ENCODE measurements at regions not wholly inside any gene's neighbourhood (a gene's known extent, or its start where the extent isn't known, plus 50 kb on each side); places are given as distances from the start of the nearest gene placed in this dataset.

DNA sequence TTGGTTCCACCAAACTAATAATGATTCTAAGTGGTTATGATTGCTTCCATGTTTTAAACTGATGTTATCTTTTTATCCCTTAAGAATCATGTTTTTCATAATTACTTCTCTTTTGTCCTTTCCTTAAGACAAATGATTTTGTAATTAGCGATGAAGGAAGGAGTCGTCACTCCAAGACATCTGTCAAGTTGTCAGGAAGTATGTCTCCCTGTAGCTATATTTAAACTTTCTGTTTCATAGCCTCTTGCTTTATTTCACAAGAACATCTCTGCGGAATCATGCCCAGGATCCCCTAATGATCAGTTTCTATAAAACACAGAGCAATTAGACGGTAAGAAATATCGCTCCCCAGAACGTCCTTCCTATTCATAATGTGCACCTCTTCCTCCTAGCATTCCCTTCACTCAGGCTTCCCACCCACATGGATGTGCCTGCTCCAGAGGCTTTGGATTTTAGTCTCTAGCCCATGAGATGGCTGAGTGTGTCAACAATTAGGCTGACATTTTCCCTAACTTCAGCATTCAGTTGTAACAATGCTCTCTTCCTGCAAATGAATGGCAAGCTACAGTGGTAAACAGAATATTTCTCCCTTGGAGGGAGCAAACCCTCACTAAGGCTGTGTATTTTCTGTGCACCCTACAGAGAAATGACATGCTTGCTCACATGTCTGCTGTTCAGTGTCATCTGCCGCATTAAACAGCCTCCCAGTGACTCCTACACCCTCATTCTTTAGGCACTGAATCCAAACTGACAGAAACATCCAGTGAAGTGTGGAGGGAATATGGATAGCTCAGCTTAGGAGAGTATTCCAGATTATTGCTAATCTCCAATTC, 879.6 kb upstream of the CELF4 start:
- DNase-seq (ENCODE audit: low spot score) = no peak
- TF ChIP-seq EZH2phosphoT487 (IDR thresholded peaks at IDR 0.05) = no peak
- TF ChIP-seq, protein P1, sequence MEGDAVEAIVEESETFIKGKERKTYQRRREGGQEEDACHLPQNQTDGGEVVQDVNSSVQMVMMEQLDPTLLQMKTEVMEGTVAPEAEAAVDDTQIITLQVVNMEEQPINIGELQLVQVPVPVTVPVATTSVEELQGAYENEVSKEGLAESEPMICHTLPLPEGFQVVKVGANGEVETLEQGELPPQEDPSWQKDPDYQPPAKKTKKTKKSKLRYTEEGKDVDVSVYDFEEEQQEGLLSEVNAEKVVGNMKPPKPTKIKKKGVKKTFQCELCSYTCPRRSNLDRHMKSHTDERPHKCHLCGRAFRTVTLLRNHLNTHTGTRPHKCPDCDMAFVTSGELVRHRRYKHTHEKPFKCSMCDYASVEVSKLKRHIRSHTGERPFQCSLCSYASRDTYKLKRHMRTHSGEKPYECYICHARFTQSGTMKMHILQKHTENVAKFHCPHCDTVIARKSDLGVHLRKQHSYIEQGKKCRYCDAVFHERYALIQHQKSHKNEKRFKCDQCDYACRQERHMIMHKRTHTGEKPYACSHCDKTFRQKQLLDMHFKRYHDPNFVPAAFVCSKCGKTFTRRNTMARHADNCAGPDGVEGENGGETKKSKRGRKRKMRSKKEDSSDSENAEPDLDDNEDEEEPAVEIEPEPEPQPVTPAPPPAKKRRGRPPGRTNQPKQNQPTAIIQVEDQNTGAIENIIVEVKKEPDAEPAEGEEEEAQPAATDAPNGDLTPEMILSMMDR (IDR thresholded peaks at IDR 0.05) = no peak
- no peak for TF ChIP-seq EZH2 (IDR thresholded peaks at IDR 0.05)
- no peak overlapping the region for H3K4me3 Mint-ChIP-seq
- peaks cover 12% of the 10 kb centered on the region for H3K4me1 Mint-ChIP-seq
- no peaks in the 10 kb centered on the region for H3F3A ChIP-seq (ENCODE audit: low read depth)
- H3K27me3 Mint-ChIP-seq (ENCODE audit: insufficient read depth, low read depth) = peaks cover 2% of the 10 kb centered on the region
- no peaks in the 10 kb centered on the region for H3K27me3 ChIP-seq
- H3K4me2 ChIP-seq = no peak overlapping the region
- H3K9ac ChIP-seq = no peak overlapping the region
- H3K27ac ChIP-seq = no peak overlapping the region
- H3K79me2 ChIP-seq (ENCODE audit: low read depth) = no peaks in the 10 kb centered on the region
- H4K20me1 ChIP-seq (ENCODE audit: low read depth) = no peaks in the 10 kb centered on the region
- no peaks in the 10 kb centered on the region for H3K9me3 Mint-ChIP-seq
- H3K27ac Mint-ChIP-seq = no peak overlapping the region
- H3K4me1 ChIP-seq = peaks cover under 1% of the 10 kb centered on the region
- H2AFZ ChIP-seq (replicated peaks) = no peak overlapping the region
- no peak overlapping the region for H3K4me3 ChIP-seq
- H3K36me3 ChIP-seq = no peaks in the 10 kb centered on the region
- no peaks in the 10 kb centered on the region for H3K36me3 Mint-ChIP-seq
- no peaks in the 10 kb centered on the region for H3K9me3 ChIP-seq (ENCODE audit: low read depth)

DNA sequence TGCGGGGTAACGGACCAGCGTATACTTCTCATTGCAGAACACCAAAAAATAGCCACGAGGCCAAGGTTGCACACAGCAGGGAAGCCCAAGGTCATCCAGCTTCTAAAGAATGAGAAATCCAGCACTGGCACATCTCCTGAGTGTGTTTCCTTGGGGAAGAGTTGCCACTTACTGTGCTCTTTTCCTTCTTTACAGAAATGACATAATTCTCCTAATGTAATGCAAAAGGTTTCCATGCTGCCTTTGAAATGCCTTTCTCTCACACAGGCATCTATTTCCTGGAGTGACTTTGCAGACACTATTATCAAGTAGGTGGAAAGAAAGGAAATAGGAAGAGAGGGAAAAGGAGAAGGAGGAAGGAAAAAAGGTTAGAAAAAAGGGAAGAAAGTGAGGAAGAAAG, 862.1 kb upstream of the CELF4 start:
- Histone ChIP-seq H2AFZ (replicated peaks) (no peak overlapping the region), H3K9me3 (ENCODE audit: low read depth) (no peaks in the 10 kb centered on the region), H4K20me1 (ENCODE audit: low read depth) (no peaks in the 10 kb centered on the region), H3K9ac (no peak overlapping the region), H3K4me1 (no peaks in the 10 kb centered on the region), H3K27me3 (no peaks in the 10 kb centered on the region), H3K36me3 (no peaks in the 10 kb centered on the region), H3K4me3 (no peak overlapping the region), H3K79me2 (ENCODE audit: low read depth) (no peaks in the 10 kb centered on the region), H3K27ac (no peak overlapping the region), H3K4me2 (no peak overlapping the region), H3F3A (ENCODE audit: low read depth) (no peaks in the 10 kb centered on the region)
- Mint-ChIP-seq H3K9me3 (no peaks in the 10 kb centered on the region), H3K36me3 (no peaks in the 10 kb centered on the region), H3K27me3 (ENCODE audit: insufficient read depth, low read depth) (no peaks in the 10 kb centered on the region), H3K27ac (no peak overlapping the region), H3K4me3 (no peak overlapping the region), H3K4me1 (peaks cover 19% of the 10 kb centered on the region)
- DNase-seq (ENCODE audit: low spot score) = no peak
- no peak for TF ChIP-seq EZH2phosphoT487 (IDR thresholded peaks at IDR 0.05)
- TF ChIP-seq, protein P1 (IDR thresholded peaks at IDR 0.05) = no peak
- TF ChIP-seq EZH2 (IDR thresholded peaks at IDR 0.05) = no peak

DNA sequence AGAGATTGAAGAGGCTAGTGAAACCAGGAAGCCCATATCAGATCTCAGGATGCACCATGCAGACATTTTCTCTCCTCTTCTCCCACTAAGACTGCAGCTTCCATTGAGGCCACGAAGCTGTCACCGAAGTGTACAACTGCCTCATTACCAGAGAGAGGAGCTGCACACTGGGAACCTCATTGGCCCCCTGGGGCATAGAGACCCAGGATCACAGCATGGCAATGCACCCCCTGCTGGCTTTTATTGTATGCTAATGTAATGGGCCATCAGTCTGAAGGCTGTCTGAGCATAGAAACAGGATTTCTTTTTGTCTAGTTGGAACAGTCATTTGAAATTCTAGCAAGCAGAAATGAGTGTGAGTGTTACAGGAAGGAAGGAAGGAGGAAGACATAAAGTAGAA, 861.6 kb upstream of the CELF4 start:
- Histone ChIP-seq H3K36me3 (no peaks in the 10 kb centered on the region), H3K9ac (no peak overlapping the region), H3K4me2 (no peak overlapping the region), H3K27me3 (no peaks in the 10 kb centered on the region), H3K4me3 (no peak overlapping the region), H2AFZ (replicated peaks) (no peak overlapping the region), H3K9me3 (ENCODE audit: low read depth) (no peaks in the 10 kb centered on the region), H3K27ac (no peak overlapping the region), H3F3A (ENCODE audit: low read depth) (no peaks in the 10 kb centered on the region), H4K20me1 (ENCODE audit: low read depth) (no peaks in the 10 kb centered on the region), H3K79me2 (ENCODE audit: low read depth) (no peaks in the 10 kb centered on the region), H3K4me1 (no peaks in the 10 kb centered on the region)
- no peaks in the 10 kb centered on the region for H3K27me3 Mint-ChIP-seq (ENCODE audit: insufficient read depth, low read depth)
- TF ChIP-seq EZH2 (IDR thresholded peaks at IDR 0.05) (no peak), EZH2phosphoT487 (IDR thresholded peaks at IDR 0.05) (no peak)
- TF ChIP-seq, protein P1 (IDR thresholded peaks at IDR 0.05) = no peak
- no peaks in the 10 kb centered on the region for H3K36me3 Mint-ChIP-seq
- peaks cover 19% of the 10 kb centered on the region for H3K4me1 Mint-ChIP-seq
- DNase-seq (ENCODE audit: low spot score) = peak; percentile 12
- H3K4me3 Mint-ChIP-seq = no peak overlapping the region
- no peaks in the 10 kb centered on the region for H3K9me3 Mint-ChIP-seq
- H3K27ac Mint-ChIP-seq = no peak overlapping the region
